Natural killer cell (primary cell): ENCODE measurements at regions not wholly inside any gene's neighbourhood (a gene's known extent, or its start where the extent isn't known, plus 50 kb on each side); places are given as distances from the start of the nearest gene placed in this dataset.

Experiments
- ATAC-seq, 3 donors: fragments of 150-1000 bp in 2 of 3; fragments of 200-7000 bp in 1 of 3; cut with Tn5 transposase; 1 replicate in 1 of 3; 2 replicates in 2 of 3; pipeline ENCODE4 v1.10.0; 2021; ENCODE audit warnings: mild to moderate bottlenecking in 2 of 3, moderate library complexity in 2 of 3
- DNase-seq, 2 donors: peaks; one replicate each; pipeline versions ENCODE4 v3.0.0 to v3.0.0-alpha.2; 2013 to 2021; ENCODE audit warnings: mixed read lengths in 1 of 2
- H3K27ac ChIP-seq: one replicate; pipeline ENCODE4 v1.5.1; 2013; ENCODE audit warnings: mild to moderate bottlenecking, low read length
- H3K27me3 ChIP-seq: one replicate; pipeline ENCODE4 v1.6.1; 2013; ENCODE audit warnings: low read length; ENCODE audit not compliant: control insufficient read depth, insufficient read depth
- H3K36me3 ChIP-seq: one replicate; pipeline ENCODE4 v1.6.1; 2013; ENCODE audit warnings: low read length; ENCODE audit not compliant: control insufficient read depth, insufficient read depth
- H3K4me1 ChIP-seq: one replicate; pipeline ENCODE4 v1.6.1; 2013; ENCODE audit warnings: low read length; ENCODE audit not compliant: control insufficient read depth, insufficient read depth
- H3K4me3 ChIP-seq: one replicate; pipeline ENCODE4 v1.5.1; 2013; ENCODE audit warnings: low read length
- H3K9me3 ChIP-seq: one replicate; pipeline ENCODE4 v1.6.1; 2013; ENCODE audit warnings: low read length; ENCODE audit not compliant: control insufficient read depth, insufficient read depth
- H3K27ac Mint-ChIP-seq, 2 donors: one replicate each; pipeline ENCODE4 v1.8.0; 2022; ENCODE audit warnings: mild to moderate bottlenecking in 2 of 2, mixed read lengths in 2 of 2, moderate library complexity in 1 of 2
- H3K27me3 Mint-ChIP-seq, 2 donors: one replicate each; pipeline ENCODE4 v1.8.0; 2022; ENCODE audit warnings: low read depth in 2 of 2, mixed read lengths in 2 of 2
- H3K36me3 Mint-ChIP-seq: one replicate; pipeline ENCODE4 v1.8.0; 2022; ENCODE audit warnings: mixed read lengths
- H3K4me1 Mint-ChIP-seq, 2 donors: one replicate each; pipeline ENCODE4 v1.8.0; 2022; ENCODE audit warnings: mixed read lengths in 2 of 2
- H3K4me3 Mint-ChIP-seq: one replicate; pipeline ENCODE4 v1.8.0; 2022; ENCODE audit warnings: mild to moderate bottlenecking, moderate library complexity, mixed read lengths
- H3K9me3 Mint-ChIP-seq, 2 donors: one replicate each; pipeline ENCODE4 v1.8.0; 2022; ENCODE audit warnings: mixed read lengths in 2 of 2
- WGBS: methylation state at CpG from one replicate; pipeline ENCODE4 v1.1.7; 2013; ENCODE audit warnings: missing lambda C conversion rate; ENCODE audit not compliant: insufficient coverage; 5-methylcytosine and 5-hydroxymethylcytosine counted together
- intact Hi-C: fragments of 100-400 bp; cut with micrococcal nuclease; formaldehyde crosslinking; loops from one replicate; pipeline ENCODE4 v1.14.2; 2022
- TF ChIP-seq, protein P1 (sequence below): fragments of 200-600 bp; IDR thresholded peaks from one replicate; pipeline ENCODE4 v1.8.0; 2022; ENCODE audit warnings: antibody characterized with exemption

GRCh38 chr13:39971526-39971925, 316.1 kb downstream of the COG6 start:
- ATAC-seq (no peak), DNase-seq (no peak)
- Mint-ChIP-seq H3K27ac (no peak overlapping the region), H3K4me1 (no peaks in the 10 kb centered on the region), H3K36me3 (no peaks in the 10 kb centered on the region), H3K4me3 (no peak overlapping the region), H3K27me3 (peaks cover 12 to 16% of the 10 kb centered on the region in 2 donors), H3K9me3 (no peaks in the 10 kb centered on the region)
- no peak overlapping the region for H3K27ac ChIP-seq
- intact Hi-C loops, result no loop called here
- H3K36me3 ChIP-seq, result no peaks in the 10 kb centered on the region
- H3K27me3 ChIP-seq, result peaks cover 2% of the 10 kb centered on the region
- TF ChIP-seq, protein P1, sequence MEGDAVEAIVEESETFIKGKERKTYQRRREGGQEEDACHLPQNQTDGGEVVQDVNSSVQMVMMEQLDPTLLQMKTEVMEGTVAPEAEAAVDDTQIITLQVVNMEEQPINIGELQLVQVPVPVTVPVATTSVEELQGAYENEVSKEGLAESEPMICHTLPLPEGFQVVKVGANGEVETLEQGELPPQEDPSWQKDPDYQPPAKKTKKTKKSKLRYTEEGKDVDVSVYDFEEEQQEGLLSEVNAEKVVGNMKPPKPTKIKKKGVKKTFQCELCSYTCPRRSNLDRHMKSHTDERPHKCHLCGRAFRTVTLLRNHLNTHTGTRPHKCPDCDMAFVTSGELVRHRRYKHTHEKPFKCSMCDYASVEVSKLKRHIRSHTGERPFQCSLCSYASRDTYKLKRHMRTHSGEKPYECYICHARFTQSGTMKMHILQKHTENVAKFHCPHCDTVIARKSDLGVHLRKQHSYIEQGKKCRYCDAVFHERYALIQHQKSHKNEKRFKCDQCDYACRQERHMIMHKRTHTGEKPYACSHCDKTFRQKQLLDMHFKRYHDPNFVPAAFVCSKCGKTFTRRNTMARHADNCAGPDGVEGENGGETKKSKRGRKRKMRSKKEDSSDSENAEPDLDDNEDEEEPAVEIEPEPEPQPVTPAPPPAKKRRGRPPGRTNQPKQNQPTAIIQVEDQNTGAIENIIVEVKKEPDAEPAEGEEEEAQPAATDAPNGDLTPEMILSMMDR, result no peak
- WGBS, result 87% methylated on average over 3 of the region's 3 CpGs
- H3K4me1 ChIP-seq, result no peaks in the 10 kb centered on the region
- no peaks in the 10 kb centered on the region for H3K9me3 ChIP-seq
- H3K4me3 ChIP-seq, result no peak overlapping the region

GRCh38 chr13:39976481-39976880, 321.0 kb downstream of the COG6 start:
- Histone ChIP-seq H3K9me3 (no peaks in the 10 kb centered on the region), H3K36me3 (no peaks in the 10 kb centered on the region), H3K27me3 (peaks cover 2% of the 10 kb centered on the region), H3K27ac (no peak overlapping the region), H3K4me3 (no peak overlapping the region), H3K4me1 (no peaks in the 10 kb centered on the region)
- WGBS, result 87% methylated on average over 6 of the region's 6 CpGs
- no peaks in the 10 kb centered on the region for H3K9me3 Mint-ChIP-seq
- TF ChIP-seq, protein P1, result no peak
- intact Hi-C loops, result no loop called here
- no peak for ATAC-seq
- no peaks in the 10 kb centered on the region for H3K4me1 Mint-ChIP-seq
- H3K27me3 Mint-ChIP-seq, result peaks cover 16 to 24% of the 10 kb centered on the region in 2 donors
- H3K27ac Mint-ChIP-seq, result no peak overlapping the region
- no peak overlapping the region for H3K4me3 Mint-ChIP-seq
- no peaks in the 10 kb centered on the region for H3K36me3 Mint-ChIP-seq
- no peak for DNase-seq

GRCh38 chr13:39981056-39981455, 325.6 kb downstream of the COG6 start:
- no peaks in the 10 kb centered on the region for H3K9me3 Mint-ChIP-seq
- H3K9me3 ChIP-seq, result no peaks in the 10 kb centered on the region
- intact Hi-C loops, result no loop called here
- ATAC-seq (no peak), DNase-seq (no peak)
- H3K4me3 Mint-ChIP-seq, result no peak overlapping the region
- H3K27ac ChIP-seq, result no peak overlapping the region
- TF ChIP-seq, protein P1, result no peak
- no peak overlapping the region for H3K4me3 ChIP-seq
- H3K27me3 ChIP-seq, result peaks cover 2% of the 10 kb centered on the region
- H3K36me3 ChIP-seq, result no peaks in the 10 kb centered on the region
- H3K27ac Mint-ChIP-seq, result no peak overlapping the region
- no peaks in the 10 kb centered on the region for H3K36me3 Mint-ChIP-seq
- no peaks in the 10 kb centered on the region for H3K4me1 Mint-ChIP-seq
- H3K27me3 Mint-ChIP-seq, result peaks cover 12 to 24% of the 10 kb centered on the region in 2 donors
- no peaks in the 10 kb centered on the region for H3K4me1 ChIP-seq

- Mint-ChIP-seq H3K27me3 (peaks cover 12 to 23% of the 10 kb centered on the region in 2 donors), H3K36me3 (no peaks in the 10 kb centered on the region), H3K9me3 (no peaks in the 10 kb centered on the region), H3K4me3 (no peak overlapping the region), H3K4me1 (no peaks in the 10 kb centered on the region), H3K27ac (no peak overlapping the region)
- Histone ChIP-seq H3K4me3 (no peak overlapping the region), H3K4me1 (no peaks in the 10 kb centered on the region), H3K9me3 (no peaks in the 10 kb centered on the region), H3K27me3 (no peaks in the 10 kb centered on the region), H3K36me3 (no peaks in the 10 kb centered on the region), H3K27ac (no peak overlapping the region)
- ATAC-seq, result no peak
- 95% methylated on average over 4 of the region's 4 CpGs for WGBS
- intact Hi-C loops, result no loop called here
- no peak for DNase-seq
- TF ChIP-seq, protein P1, result no peak
These were observed 327.3 kb downstream of the COG6 start for GRCh38 chr13:39982745-39983144.
